ENCODE measurements at regions not wholly inside any gene's neighbourhood (a gene's known extent, or its start where the extent isn't known, plus 50 kb on each side); places are given as distances from the start of the nearest gene placed in this dataset.

- TF ChIP-seq CTCF (IDR thresholded peaks at IDR 0.05) (no peak), SREBF2 (IDR thresholded peaks at IDR 0.05) (no peak), RAD21 (conservative IDR thresholded peaks at IDR 0.05 in 1 of 2, IDR thresholded peaks at IDR 0.05 in 1 of 2) (no peak), PHF8 (IDR thresholded peaks at IDR 0.05; ENCODE audit: borderline replicate concordance, low read depth) (no peak), JUN (IDR thresholded peaks at IDR 0.05) (no peak), EP300 (IDR thresholded peaks at IDR 0.05) (no peak), HOXB13 (CRISPR knock-in tag; IDR thresholded peaks at IDR 0.05; ENCODE audit: low read depth) (no peak), MAFK (IDR thresholded peaks at IDR 0.05; ENCODE audit: partially characterized antibody) (no peak)
Observed at GRCh38 chr1:67544921-67545320, 114.7 kb upstream of the SERBP1 start.
